ENCODE measurements at regions not wholly inside any gene's neighbourhood (a gene's known extent, or its start where the extent isn't known, plus 50 kb on each side); places are given as distances from the start of the nearest gene placed in this dataset.

GRCh38 chr2:15700131-15700530 is 108.5 kb downstream of the DDX1 start:
- Mint-ChIP-seq H3K4me3 (ENCODE audit: unreplicated experiment) (no peak overlapping the region), H3K27ac (ENCODE audit: unreplicated experiment) (no peak overlapping the region)
- CTCF ChIA-PET, result no interaction called here

GRCh38 chr2:15700599-15701340 is 109.1 kb downstream of the DDX1 start:
- no peaks in the 10 kb centered on the region for H3K27me3 Mint-ChIP-seq (ENCODE audit: insufficient read depth, unreplicated experiment)

More at GRCh38 chr2:15700131-15700530, 108.5 kb downstream of the DDX1 start:
- POLR2A ChIA-PET, result no interaction called here
- Histone ChIP-seq H3K36me3 (ENCODE audit: control insufficient read depth, insufficient read depth, low read length) (no peaks in the 10 kb centered on the region), H3K4me1 (no peaks in the 10 kb centered on the region), H3K9me3 (no peaks in the 10 kb centered on the region), H3K4me3 (ENCODE audit: low read depth, low read length) (no peak overlapping the region), H3K27me3 (replicated peaks; ENCODE audit: control insufficient read depth, insufficient read depth, low read length) (no peaks in the 10 kb centered on the region)
- Mint-ChIP-seq H3K4me1 (ENCODE audit: low read depth, unreplicated experiment) (no peaks in the 10 kb centered on the region), H3K9me3 (ENCODE audit: unreplicated experiment) (no peaks in the 10 kb centered on the region), H3K36me3 (ENCODE audit: insufficient read depth, unreplicated experiment) (peaks cover 5% of the 10 kb centered on the region), H3K27me3 (ENCODE audit: insufficient read depth, unreplicated experiment) (no peaks in the 10 kb centered on the region)
- BruUV-seq (replicated peaks), result no TSS peak
- no peak for TF ChIP-seq CTCF (IDR thresholded peaks at IDR 0.05; ENCODE audit: insufficient read depth in 1 of 2, low read depth in 1 of 2, low read length in 1 of 2, severe bottlenecking in 1 of 2, unreplicated experiment in 1 of 2)
- no peak for DNase-seq
- intact Hi-C loops (cut with micrococcal nuclease; ENCODE audit: unreplicated experiment), result no loop called here

GRCh38 chr2:15701341-15701907 is 109.8 kb downstream of the DDX1 start:
- Mint-ChIP-seq H3K27ac (ENCODE audit: unreplicated experiment) (no peak overlapping the region), H3K4me1 (ENCODE audit: low read depth, unreplicated experiment) (no peaks in the 10 kb centered on the region), H3K4me3 (ENCODE audit: unreplicated experiment) (no peak overlapping the region), H3K9me3 (ENCODE audit: unreplicated experiment) (no peaks in the 10 kb centered on the region), H3K27me3 (ENCODE audit: insufficient read depth, unreplicated experiment) (no peaks in the 10 kb centered on the region), H3K36me3 (ENCODE audit: insufficient read depth, unreplicated experiment) (peaks cover 5% of the 10 kb centered on the region)
- H3K4me3 ChIP-seq (ENCODE audit: low read depth, low read length), result no peak overlapping the region
- intact Hi-C loops (cut with micrococcal nuclease; ENCODE audit: unreplicated experiment), result no loop called here
- H3K9me3 ChIP-seq, result no peaks in the 10 kb centered on the region
- H3K4me1 ChIP-seq, result no peaks in the 10 kb centered on the region
- H3K36me3 ChIP-seq (ENCODE audit: control insufficient read depth, insufficient read depth, low read length), result no peaks in the 10 kb centered on the region
- CTCF ChIA-PET, result no interaction called here
- no TSS peak for BruUV-seq (replicated peaks)
- DNase-seq, result no peak
- TF ChIP-seq CTCF (IDR thresholded peaks at IDR 0.05; ENCODE audit: insufficient read depth in 1 of 2, low read depth in 1 of 2, low read length in 1 of 2, severe bottlenecking in 1 of 2, unreplicated experiment in 1 of 2), result no peak
- POLR2A ChIA-PET, result no interaction called here
- no peaks in the 10 kb centered on the region for H3K27me3 ChIP-seq (replicated peaks; ENCODE audit: control insufficient read depth, insufficient read depth, low read length)

More at GRCh38 chr2:15700599-15701340, 109.1 kb downstream of the DDX1 start:
- BruUV-seq (replicated peaks), result no TSS peak
- H3K4me1 Mint-ChIP-seq (ENCODE audit: low read depth, unreplicated experiment), result no peaks in the 10 kb centered on the region
- ChIA-PET CTCF (no interaction called here), POLR2A (no interaction called here)
- H3K9me3 Mint-ChIP-seq (ENCODE audit: unreplicated experiment), result no peaks in the 10 kb centered on the region
- Histone ChIP-seq H3K4me1 (no peaks in the 10 kb centered on the region), H3K27me3 (replicated peaks; ENCODE audit: control insufficient read depth, insufficient read depth, low read length) (no peaks in the 10 kb centered on the region), H3K36me3 (ENCODE audit: control insufficient read depth, insufficient read depth, low read length) (no peaks in the 10 kb centered on the region), H3K9me3 (no peaks in the 10 kb centered on the region), H3K4me3 (ENCODE audit: low read depth, low read length) (no peak overlapping the region)
- H3K36me3 Mint-ChIP-seq (ENCODE audit: insufficient read depth, unreplicated experiment), result peaks cover 5% of the 10 kb centered on the region
- intact Hi-C loops (cut with micrococcal nuclease; ENCODE audit: unreplicated experiment), result no loop called here
- TF ChIP-seq CTCF (IDR thresholded peaks at IDR 0.05; ENCODE audit: insufficient read depth in 1 of 2, low read depth in 1 of 2, low read length in 1 of 2, severe bottlenecking in 1 of 2, unreplicated experiment in 1 of 2), result no peak
- no peak overlapping the region for H3K27ac Mint-ChIP-seq (ENCODE audit: unreplicated experiment)
- H3K4me3 Mint-ChIP-seq (ENCODE audit: unreplicated experiment), result no peak overlapping the region
- DNase-seq, result no peak
